Head of caudate nucleus (tissue), 42 donors: ENCODE measurements at regions not wholly inside any gene's neighbourhood (a gene's known extent, or its start where the extent isn't known, plus 50 kb on each side); places are given as distances from the start of the nearest gene placed in this dataset.

ENCODE experiments used
- DNase-seq, 42 donors: peaks; one replicate each; pipeline versions ENCODE4 v3.0.0 to v3.0.0-alpha.2; 2020 to 2021; ENCODE audit warnings: mixed read lengths in 7 of 42
- intact Hi-C: fragments of 100-400 bp; cut with DNase I; formaldehyde crosslinking; loops from one replicate; pipeline ENCODE4 v1.15.0; 2022

- intact Hi-C loops, result loop anchor here (5.0 to 10.0 kb wide), 2 partner anchors 141 to 244 kb away; no protein-coding TSS in a partner anchor
- DNase-seq, result no peak
Measured at GRCh38 chr1:110768605-110769004, 93.9 kb upstream of the KCNA3 start.

GRCh38 chr1:110766336-110766647, 91.6 kb upstream of the KCNA3 start:
- intact Hi-C loops, result loop anchor here (5.0 to 10.0 kb wide), 2 partner anchors 139 to 241 kb away; no protein-coding TSS in a partner anchor

GRCh38 chr1:110765640-110766335, 91.0 kb upstream of the KCNA3 start:
- intact Hi-C loops, result loop anchor here (5.0 to 10.0 kb wide), 2 partner anchors 138 to 241 kb away; no protein-coding TSS in a partner anchor
- peak in 38 of 42 donors; percentile 18 to 83 (median 62) for DNase-seq

More at GRCh38 chr1:110766336-110766647, 91.6 kb upstream of the KCNA3 start:
- DNase-seq, result no peak

GRCh38 chr1:110763149-110763548, 88.4 kb upstream of the KCNA3 start:
- intact Hi-C loops, result loop anchor here (10.0 kb wide), 1 partner anchor 238 kb away; no protein-coding TSS in a partner anchor
- no peak for DNase-seq

GRCh38 chr1:110760321-110760720, 85.6 kb upstream of the KCNA3 start:
- intact Hi-C loops, result loop anchor here (10.0 kb wide), 1 partner anchor 236 kb away; no protein-coding TSS in a partner anchor
- DNase-seq, result no peak

- intact Hi-C loops, result loop anchor here (10.0 kb wide), 1 partner anchor 82 kb away; the partner anchor contains the start of gene KCNA3
- DNase-seq, result peak in 41 of 42 donors; percentile 21 to 81 (median 61)
Measured at GRCh38 chr1:110756506-110756905, 81.8 kb upstream of the KCNA3 start.

GRCh38 chr1:110752941-110753725, 78.4 kb upstream of the KCNA3 start:
- DNase-seq, result peak in 5 of 42 donors; percentile 23 to 62 (median 38)
- intact Hi-C loops, result loop anchor here (10.0 kb wide), 1 partner anchor 78 kb away; the partner anchor contains the start of gene KCNA3

- peak in 4 of 42 donors; percentile 7 to 28 (median 12) for DNase-seq
- intact Hi-C loops, result loop anchor here (10.0 kb wide), 1 partner anchor 76 kb away; the partner anchor contains the start of gene KCNA3
Measured at GRCh38 chr1:110750562-110750961, 75.8 kb upstream of the KCNA3 start.

GRCh38 chr1:110749960-110750359, 75.2 kb upstream of the KCNA3 start:
- intact Hi-C loops, result loop anchor here (10.0 kb wide), 1 partner anchor 75 kb away; the partner anchor contains the start of gene KCNA3
- DNase-seq, result no peak

- peak in 17 of 42 donors; percentile 20 to 65 (median 38) for DNase-seq
- intact Hi-C loops, result no loop called here
Measured at GRCh38 chr1:110746644-110747259, 72.0 kb upstream of the KCNA3 start.

GRCh38 chr1:110743397-110743796, 68.7 kb upstream of the KCNA3 start:
- DNase-seq, result no peak
- intact Hi-C loops, result no loop called here

GRCh38 chr1:110736900-110737605, 62.3 kb upstream of the KCNA3 start:
- DNase-seq, result no peak
- intact Hi-C loops, result no loop called here

- intact Hi-C loops, result no loop called here
- DNase-seq, result peak in 33 of 42 donors; percentile 18 to 80 (median 54)
Measured at GRCh38 chr1:110734133-110734680, 59.5 kb upstream of the KCNA3 start.

GRCh38 chr1:110731529-110731928, 56.8 kb upstream of the KCNA3 start:
- no peak for DNase-seq
- intact Hi-C loops, result no loop called here

- intact Hi-C loops, result no loop called here
- no peak for DNase-seq
Measured at GRCh38 chr1:110728388-110729001, 53.8 kb upstream of the KCNA3 start.

- DNase-seq, result peak in 1 of 42 donors; percentile 9
- intact Hi-C loops, result no loop called here
Measured at GRCh38 chr1:110727246-110727645, 52.5 kb upstream of the KCNA3 start.

GRCh38 chr1:110726755-110727154, 52.0 kb upstream of the KCNA3 start:
- no peak for DNase-seq
- intact Hi-C loops, result no loop called here
